ENCODE measurements at regions not wholly inside any gene's neighbourhood (a gene's known extent, or its start where the extent isn't known, plus 50 kb on each side); places are given as distances from the start of the nearest gene placed in this dataset.

GRCh38 chr2:146209842-146210275, 1635.0 kb upstream of the ACVR2A start:
- Histone ChIP-seq H3K27ac (ENCODE audit: low read depth, low read length) (no peak overlapping the region), H3K36me3 (ENCODE audit: control insufficient read depth, insufficient read depth, low read length) (no peaks in the 10 kb centered on the region), H3K9me3 (ENCODE audit: control insufficient read depth, insufficient read depth, low read length) (no peaks in the 10 kb centered on the region), H3K27me3 (ENCODE audit: control insufficient read depth, insufficient read depth, low read length) (no peaks in the 10 kb centered on the region), H3K4me3 (ENCODE audit: low read depth, low read length) (no peak overlapping the region), H3K4me1 (ENCODE audit: control insufficient read depth, insufficient read depth, low read length) (no peaks in the 10 kb centered on the region), H3K9ac (ENCODE audit: low read depth, low read length) (no peak overlapping the region)

DNA sequence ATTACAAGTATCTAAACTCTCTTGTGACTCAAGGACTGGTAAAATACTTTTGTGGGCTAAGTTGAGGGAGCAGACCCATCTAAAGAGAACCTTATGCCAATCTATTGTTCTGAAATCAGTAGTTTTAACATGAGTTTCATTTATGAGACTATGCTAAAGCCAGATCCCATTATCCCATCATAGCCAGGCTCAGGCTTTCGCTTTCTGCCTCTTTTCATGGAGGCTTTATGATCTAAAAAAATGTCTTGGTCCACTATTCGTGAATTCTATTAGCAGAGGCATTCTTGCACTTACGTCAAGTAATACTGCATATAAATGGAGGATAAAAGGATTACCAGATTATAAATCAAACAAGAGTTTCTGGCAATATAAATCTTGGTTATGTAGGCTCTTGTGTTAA, 1636.9 kb upstream of the ACVR2A start:
- H3K27me3 ChIP-seq (ENCODE audit: control insufficient read depth, insufficient read depth, low read length), result no peaks in the 10 kb centered on the region
- H3K9me3 ChIP-seq (ENCODE audit: control insufficient read depth, insufficient read depth, low read length), result no peaks in the 10 kb centered on the region
- H3K4me3 ChIP-seq (ENCODE audit: low read depth, low read length), result no peak overlapping the region
- H3K36me3 ChIP-seq (ENCODE audit: control insufficient read depth, insufficient read depth, low read length), result no peaks in the 10 kb centered on the region
- no peak overlapping the region for H3K9ac ChIP-seq (ENCODE audit: low read depth, low read length)
- no peak overlapping the region for H3K27ac ChIP-seq (ENCODE audit: low read depth, low read length)
- H3K4me1 ChIP-seq (ENCODE audit: control insufficient read depth, insufficient read depth, low read length), result no peaks in the 10 kb centered on the region

DNA sequence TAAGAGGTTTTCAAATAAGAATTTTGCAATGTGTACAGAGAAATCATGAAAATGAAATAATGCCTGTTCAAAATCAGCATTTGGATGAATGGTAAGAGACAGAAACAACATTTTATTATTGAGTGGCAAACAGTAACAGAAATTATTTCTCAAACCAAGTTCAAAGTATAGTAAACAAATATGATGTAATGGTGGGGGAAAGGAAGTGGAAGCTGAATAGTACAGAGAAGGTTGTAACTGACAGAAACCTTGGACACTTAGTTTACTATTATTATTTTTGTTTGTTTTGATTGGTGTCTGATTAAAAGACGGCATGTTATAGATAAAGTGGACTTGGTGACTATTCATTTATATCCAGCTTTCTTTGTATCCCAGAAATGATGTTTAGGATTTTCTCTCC, 1637.4 kb upstream of the ACVR2A start:
- H3K27ac ChIP-seq (ENCODE audit: low read depth, low read length), result no peak overlapping the region

GRCh38 chr2:146203064-146203624, 1641.7 kb upstream of the ACVR2A start:
- Histone ChIP-seq H3K36me3 (ENCODE audit: control insufficient read depth, insufficient read depth, low read length) (no peaks in the 10 kb centered on the region), H3K9me3 (ENCODE audit: control insufficient read depth, insufficient read depth, low read length) (no peaks in the 10 kb centered on the region), H3K4me3 (ENCODE audit: low read depth, low read length) (no peak overlapping the region), H3K9ac (ENCODE audit: low read depth, low read length) (no peak overlapping the region), H3K27me3 (ENCODE audit: control insufficient read depth, insufficient read depth, low read length) (no peaks in the 10 kb centered on the region), H3K27ac (ENCODE audit: low read depth, low read length) (no peak overlapping the region), H3K4me1 (ENCODE audit: control insufficient read depth, insufficient read depth, low read length) (no peaks in the 10 kb centered on the region)

More for the DNA sequence above, 1637.4 kb upstream of the ACVR2A start:
- no peaks in the 10 kb centered on the region for H3K36me3 ChIP-seq (ENCODE audit: control insufficient read depth, insufficient read depth, low read length)
- no peaks in the 10 kb centered on the region for H3K9me3 ChIP-seq (ENCODE audit: control insufficient read depth, insufficient read depth, low read length)
- H3K4me1 ChIP-seq (ENCODE audit: control insufficient read depth, insufficient read depth, low read length), result no peaks in the 10 kb centered on the region
- no peak overlapping the region for H3K4me3 ChIP-seq (ENCODE audit: low read depth, low read length)
- no peak overlapping the region for H3K9ac ChIP-seq (ENCODE audit: low read depth, low read length)
- no peaks in the 10 kb centered on the region for H3K27me3 ChIP-seq (ENCODE audit: control insufficient read depth, insufficient read depth, low read length)

- Histone ChIP-seq H3K4me3 (ENCODE audit: low read depth, low read length) (no peak overlapping the region), H3K27me3 (ENCODE audit: control insufficient read depth, insufficient read depth, low read length) (no peaks in the 10 kb centered on the region), H3K9me3 (ENCODE audit: control insufficient read depth, insufficient read depth, low read length) (no peaks in the 10 kb centered on the region), H3K27ac (ENCODE audit: low read depth, low read length) (no peak overlapping the region), H3K9ac (ENCODE audit: low read depth, low read length) (no peak overlapping the region), H3K36me3 (ENCODE audit: control insufficient read depth, insufficient read depth, low read length) (no peaks in the 10 kb centered on the region), H3K4me1 (ENCODE audit: control insufficient read depth, insufficient read depth, low read length) (no peaks in the 10 kb centered on the region)
Measured at GRCh38 chr2:146193619-146194018, 1651.2 kb upstream of the ACVR2A start.

DNA sequence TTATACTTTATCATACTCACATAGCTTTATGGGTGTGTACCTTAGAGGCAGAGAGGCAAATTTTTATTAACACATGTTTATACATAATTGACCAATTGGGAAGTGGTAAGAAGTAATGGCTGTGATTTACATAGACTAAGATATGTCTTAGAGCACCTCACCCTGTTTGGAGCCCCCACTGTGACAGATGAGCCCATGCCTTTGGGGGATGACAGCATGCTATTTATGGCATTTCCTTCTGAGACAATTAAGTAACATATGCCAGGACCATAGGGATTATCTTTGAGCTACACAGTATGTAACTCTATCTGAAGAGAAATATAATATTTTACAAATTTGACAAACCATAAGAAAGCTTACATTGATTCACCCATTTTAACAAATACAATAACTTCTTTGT, 1655.3 kb upstream of the ACVR2A start:
- no peak overlapping the region for H3K9ac ChIP-seq (ENCODE audit: low read depth, low read length)
- no peaks in the 10 kb centered on the region for H3K9me3 ChIP-seq (ENCODE audit: control insufficient read depth, insufficient read depth, low read length)
- no peak overlapping the region for H3K4me3 ChIP-seq (ENCODE audit: low read depth, low read length)
- no peak overlapping the region for H3K27ac ChIP-seq (ENCODE audit: low read depth, low read length)
- no peaks in the 10 kb centered on the region for H3K27me3 ChIP-seq (ENCODE audit: control insufficient read depth, insufficient read depth, low read length)
- no peaks in the 10 kb centered on the region for H3K36me3 ChIP-seq (ENCODE audit: control insufficient read depth, insufficient read depth, low read length)
- H3K4me1 ChIP-seq (ENCODE audit: control insufficient read depth, insufficient read depth, low read length), result no peaks in the 10 kb centered on the region

DNA sequence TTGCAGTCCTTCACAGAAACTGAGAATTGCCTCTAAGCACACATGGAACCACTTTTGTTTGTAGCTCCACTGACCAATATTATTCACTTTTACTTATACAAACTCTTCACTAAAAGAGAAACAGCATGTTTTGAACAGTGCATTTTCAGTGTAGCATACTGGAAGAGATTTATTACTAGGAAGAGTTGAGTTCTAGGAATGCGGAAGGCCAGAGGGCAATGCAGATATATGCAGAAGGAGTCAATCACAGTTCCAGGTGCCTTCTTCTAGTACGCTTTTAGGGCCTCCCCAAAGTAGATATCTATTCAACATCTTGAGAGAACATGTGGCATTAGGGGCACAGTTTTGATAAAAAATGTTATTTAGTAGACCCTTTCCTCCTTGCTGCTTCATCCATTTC, 1654.0 kb upstream of the ZEB2 start:
- H3K9me3 ChIP-seq (ENCODE audit: control insufficient read depth, insufficient read depth, low read length), result peaks cover 31% of the 10 kb centered on the region
- H3K27ac ChIP-seq (ENCODE audit: low read depth, low read length), result no peak overlapping the region
- H3K27me3 ChIP-seq (ENCODE audit: control insufficient read depth, insufficient read depth, low read length), result no peaks in the 10 kb centered on the region
- H3K9ac ChIP-seq (ENCODE audit: low read depth, low read length), result no peak overlapping the region
- H3K36me3 ChIP-seq (ENCODE audit: control insufficient read depth, insufficient read depth, low read length), result no peaks in the 10 kb centered on the region
- no peak overlapping the region for H3K4me3 ChIP-seq (ENCODE audit: low read depth, low read length)
- H3K4me1 ChIP-seq (ENCODE audit: control insufficient read depth, insufficient read depth, low read length), result no peaks in the 10 kb centered on the region

DNA sequence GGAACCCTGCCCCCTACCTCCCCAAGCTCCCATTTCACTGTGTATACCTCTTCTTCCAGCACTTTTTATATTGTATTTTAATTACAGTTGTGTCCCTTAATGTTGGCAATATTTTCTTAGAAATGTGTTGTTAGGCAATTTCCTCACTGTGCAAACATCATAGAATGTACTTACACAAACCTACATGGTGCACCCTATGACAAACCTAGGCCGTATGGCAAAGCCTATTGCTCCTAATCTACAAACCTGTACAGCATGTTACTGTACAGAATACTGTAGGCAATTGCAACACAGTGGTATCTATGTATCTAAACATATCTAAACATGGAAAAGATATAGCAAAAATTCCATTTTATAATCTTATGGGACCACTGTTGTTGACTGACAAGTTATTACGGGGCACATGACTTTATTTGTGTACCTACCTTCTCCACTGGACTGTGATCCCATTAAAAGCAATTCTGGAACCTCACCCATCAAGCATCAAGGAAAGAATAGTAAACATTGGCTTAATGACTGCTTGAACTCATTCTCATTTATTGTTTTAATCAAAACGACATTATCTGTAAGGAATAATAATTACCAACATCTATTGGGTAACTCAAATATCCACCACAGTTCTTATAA, 1641.5 kb upstream of the ZEB2 start:
- no peaks in the 10 kb centered on the region for H3K4me1 ChIP-seq (ENCODE audit: control insufficient read depth, insufficient read depth, low read length)
- H3K4me3 ChIP-seq (ENCODE audit: low read depth, low read length), result no peak overlapping the region
- H3K36me3 ChIP-seq (ENCODE audit: control insufficient read depth, insufficient read depth, low read length), result no peaks in the 10 kb centered on the region
- no peak overlapping the region for H3K9ac ChIP-seq (ENCODE audit: low read depth, low read length)
- no peaks in the 10 kb centered on the region for H3K27me3 ChIP-seq (ENCODE audit: control insufficient read depth, insufficient read depth, low read length)
- H3K9me3 ChIP-seq (ENCODE audit: control insufficient read depth, insufficient read depth, low read length), result no peaks in the 10 kb centered on the region
- no peak overlapping the region for H3K27ac ChIP-seq (ENCODE audit: low read depth, low read length)

DNA sequence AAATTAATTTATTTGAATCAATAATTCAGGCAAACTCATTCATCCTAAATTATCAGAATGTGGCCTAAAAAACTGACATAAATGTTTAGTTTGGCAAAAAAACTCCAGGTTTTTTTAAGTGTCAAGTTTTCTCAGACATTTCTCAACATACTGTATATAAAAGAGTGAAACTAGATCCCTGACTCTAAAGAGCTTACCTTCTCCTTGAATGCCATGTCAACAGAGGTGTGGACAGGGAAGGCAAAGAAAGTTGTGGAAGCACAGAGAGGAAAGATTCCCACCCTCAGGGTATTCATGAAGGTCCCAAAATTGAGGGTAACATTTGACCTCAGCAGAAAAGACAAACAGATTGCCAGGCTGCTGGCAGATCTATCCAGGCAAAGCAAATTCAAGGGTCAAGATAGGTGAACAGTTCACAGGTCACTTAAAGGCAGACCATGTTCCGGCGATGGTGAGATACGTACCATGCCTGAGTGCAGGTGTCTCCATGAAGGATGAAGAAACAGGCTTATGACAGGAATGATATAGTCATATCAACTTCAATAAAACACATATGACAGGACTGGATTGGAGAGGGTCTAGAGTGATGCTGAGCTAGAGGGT, 1638.3 kb upstream of the ZEB2 start:
- H3K36me3 ChIP-seq (ENCODE audit: control insufficient read depth, insufficient read depth, low read length), result no peaks in the 10 kb centered on the region
- no peak overlapping the region for H3K9ac ChIP-seq (ENCODE audit: low read depth, low read length)
- H3K4me3 ChIP-seq (ENCODE audit: low read depth, low read length), result no peak overlapping the region
- no peaks in the 10 kb centered on the region for H3K27me3 ChIP-seq (ENCODE audit: control insufficient read depth, insufficient read depth, low read length)
- no peaks in the 10 kb centered on the region for H3K9me3 ChIP-seq (ENCODE audit: control insufficient read depth, insufficient read depth, low read length)
- no peaks in the 10 kb centered on the region for H3K4me1 ChIP-seq (ENCODE audit: control insufficient read depth, insufficient read depth, low read length)
- no peak overlapping the region for H3K27ac ChIP-seq (ENCODE audit: low read depth, low read length)

- Histone ChIP-seq H3K27me3 (ENCODE audit: control insufficient read depth, insufficient read depth, low read length) (no peaks in the 10 kb centered on the region), H3K9ac (ENCODE audit: low read depth, low read length) (no peak overlapping the region), H3K27ac (ENCODE audit: low read depth, low read length) (no peak overlapping the region), H3K4me1 (ENCODE audit: control insufficient read depth, insufficient read depth, low read length) (no peaks in the 10 kb centered on the region), H3K4me3 (ENCODE audit: low read depth, low read length) (no peak overlapping the region), H3K36me3 (ENCODE audit: control insufficient read depth, insufficient read depth, low read length) (no peaks in the 10 kb centered on the region), H3K9me3 (ENCODE audit: control insufficient read depth, insufficient read depth, low read length) (no peaks in the 10 kb centered on the region)
Measured at GRCh38 chr2:146147448-146148012, 1627.6 kb upstream of the ZEB2 start.

DNA sequence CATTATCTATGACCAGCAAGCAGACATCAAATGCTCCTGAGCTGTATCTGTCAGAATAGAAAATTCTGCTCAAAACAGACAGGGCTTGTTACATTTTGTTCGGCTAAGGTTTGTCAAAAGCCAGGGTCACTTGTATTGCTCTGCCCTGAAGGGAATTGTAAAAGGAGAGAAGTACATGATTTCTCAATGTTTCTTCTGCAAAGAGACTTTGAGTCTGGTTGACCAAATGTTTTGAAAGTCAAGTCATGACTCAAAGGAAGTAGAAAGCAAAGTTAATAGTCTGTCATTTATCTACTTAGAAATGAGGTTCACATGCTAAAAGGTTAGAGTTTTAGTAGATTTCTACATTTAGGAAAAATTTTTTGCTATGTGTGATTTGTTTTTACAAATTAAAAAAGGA, 1624.1 kb upstream of the ZEB2 start:
- H3K27ac ChIP-seq (ENCODE audit: low read depth, low read length), result no peak overlapping the region
- H3K9ac ChIP-seq (ENCODE audit: low read depth, low read length), result no peak overlapping the region
- H3K36me3 ChIP-seq (ENCODE audit: control insufficient read depth, insufficient read depth, low read length), result no peaks in the 10 kb centered on the region
- no peaks in the 10 kb centered on the region for H3K4me1 ChIP-seq (ENCODE audit: control insufficient read depth, insufficient read depth, low read length)
- H3K27me3 ChIP-seq (ENCODE audit: control insufficient read depth, insufficient read depth, low read length), result no peaks in the 10 kb centered on the region
- no peak overlapping the region for H3K4me3 ChIP-seq (ENCODE audit: low read depth, low read length)
- no peaks in the 10 kb centered on the region for H3K9me3 ChIP-seq (ENCODE audit: control insufficient read depth, insufficient read depth, low read length)

Data from HUES48 (cell line).